ENCODE measurements at regions not wholly inside any gene's neighbourhood (a gene's known extent, or its start where the extent isn't known, plus 50 kb on each side); places are given as distances from the start of the nearest gene placed in this dataset.

- no peak for TF ChIP-seq POLR2AphosphoS5 (IDR thresholded peaks at IDR 0.05; ENCODE audit: low read depth, low read length)
- no peak for TF ChIP-seq REST (IDR thresholded peaks at IDR 0.05; ENCODE audit: insufficient read depth in 1 of 2, low read depth in 2 of 2, low read length in 2 of 2)
- TF ChIP-seq FOXP2 (optimal IDR thresholded peaks at IDR 0.05; ENCODE audit: borderline replicate concordance, extremely low read depth, extremely low read length, insufficient read depth): no peak
- no peak for TF ChIP-seq SIN3A (IDR thresholded peaks at IDR 0.05; ENCODE audit: borderline replicate concordance, insufficient read depth, low read length)
- TF ChIP-seq TAF1 (IDR thresholded peaks at IDR 0.05; ENCODE audit: borderline replicate concordance, insufficient read depth, low read length): no peak
Measured at GRCh38 chr5:147175516-147176097, 59.2 kb upstream of the STK32A start.

GRCh38 chr5:147176422-147176821, 58.4 kb upstream of the STK32A start:
- TF ChIP-seq SIN3A (IDR thresholded peaks at IDR 0.05; ENCODE audit: borderline replicate concordance, insufficient read depth, low read length) (no peak), REST (IDR thresholded peaks at IDR 0.05; ENCODE audit: insufficient read depth in 1 of 2, low read depth in 2 of 2, low read length in 2 of 2) (no peak), FOXP2 (optimal IDR thresholded peaks at IDR 0.05; ENCODE audit: borderline replicate concordance, extremely low read depth, extremely low read length, insufficient read depth) (no peak), TAF1 (IDR thresholded peaks at IDR 0.05; ENCODE audit: borderline replicate concordance, insufficient read depth, low read length) (no peak), POLR2AphosphoS5 (IDR thresholded peaks at IDR 0.05; ENCODE audit: low read depth, low read length) (no peak)

GRCh38 chr5:147177125-147177840, 57.5 kb upstream of the STK32A start:
- TF ChIP-seq POLR2AphosphoS5 (IDR thresholded peaks at IDR 0.05; ENCODE audit: low read depth, low read length) (no peak), FOXP2 (optimal IDR thresholded peaks at IDR 0.05; ENCODE audit: borderline replicate concordance, extremely low read depth, extremely low read length, insufficient read depth) (no peak), REST (IDR thresholded peaks at IDR 0.05; ENCODE audit: insufficient read depth in 1 of 2, low read depth in 2 of 2, low read length in 2 of 2) (no peak), SIN3A (IDR thresholded peaks at IDR 0.05; ENCODE audit: borderline replicate concordance, insufficient read depth, low read length) (no peak), TAF1 (IDR thresholded peaks at IDR 0.05; ENCODE audit: borderline replicate concordance, insufficient read depth, low read length) (no peak)

GRCh38 chr5:147179562-147180147, 55.2 kb upstream of the STK32A start:
- no peak for TF ChIP-seq REST (IDR thresholded peaks at IDR 0.05; ENCODE audit: insufficient read depth in 1 of 2, low read depth in 2 of 2, low read length in 2 of 2)
- TF ChIP-seq TAF1 (IDR thresholded peaks at IDR 0.05; ENCODE audit: borderline replicate concordance, insufficient read depth, low read length): no peak
- no peak for TF ChIP-seq SIN3A (IDR thresholded peaks at IDR 0.05; ENCODE audit: borderline replicate concordance, insufficient read depth, low read length)
- TF ChIP-seq POLR2AphosphoS5 (IDR thresholded peaks at IDR 0.05; ENCODE audit: low read depth, low read length): no peak
- TF ChIP-seq FOXP2 (optimal IDR thresholded peaks at IDR 0.05; ENCODE audit: borderline replicate concordance, extremely low read depth, extremely low read length, insufficient read depth): no peak

All from PFSK-1 (cell line).